Stimulated activated CD4-positive, alpha-beta T cell treated with anti-CD3 and anti-CD28 coated beads, Interleukin-1b, Interleukin-23, amount 100 ng/mL, for 48 hours (primary cell): ENCODE measurements at regions not wholly inside any gene's neighbourhood (a gene's known extent, or its start where the extent isn't known, plus 50 kb on each side); places are given as distances from the start of the nearest gene placed in this dataset.
"Not testable (repeated sequence)": the region's sequence is repeated elsewhere in the genome, so short reads cannot be mapped to it uniquely, and the experiment has no call there.

Source experiments
- DNase-seq: peaks from one replicate; pipeline ENCODE4 v3.0.0-alpha.2; 2020

GRCh38 chr1:149635290-149635899 is 51.7 kb downstream of the PPIAL4C start:
- peak; percentile 29 for DNase-seq

GRCh38 chr1:149636286-149637122 is 52.9 kb downstream of the PPIAL4C start:
- peak; percentile 94 for DNase-seq

- DNase-seq: not testable (repeated sequence)
Measured at GRCh38 chr1:149638481-149638880, 54.8 kb downstream of the PPIAL4C start.

GRCh38 chr1:149638901-149639658 is 55.4 kb downstream of the PPIAL4C start:
- DNase-seq: not testable (repeated sequence)

GRCh38 chr1:149641179-149641578 is 57.5 kb downstream of the PPIAL4C start:
- not testable (repeated sequence) for DNase-seq

- DNase-seq: not testable (repeated sequence)
Measured at GRCh38 chr1:149644818-149645217, 61.2 kb downstream of the PPIAL4C start.

GRCh38 chr1:149646360-149647017 is 62.8 kb downstream of the PPIAL4C start:
- not testable (repeated sequence) for DNase-seq

GRCh38 chr1:149647018-149647373 is 63.3 kb downstream of the PPIAL4C start:
- DNase-seq: not testable (repeated sequence)

GRCh38 chr1:149657750-149658149 is 74.1 kb downstream of the PPIAL4C start:
- DNase-seq: not testable (repeated sequence)

- DNase-seq: not testable (repeated sequence)
Measured at GRCh38 chr1:149658175-149658574, 74.5 kb downstream of the PPIAL4C start.

GRCh38 chr1:149664624-149665023 is 81.0 kb downstream of the PPIAL4C start:
- not testable (repeated sequence) for DNase-seq

GRCh38 chr1:149665033-149665432 is 81.4 kb downstream of the PPIAL4C start:
- DNase-seq: not testable (repeated sequence)

GRCh38 chr1:149665528-149665927 is 81.9 kb downstream of the PPIAL4C start:
- DNase-seq: not testable (repeated sequence)

GRCh38 chr1:149673231-149673909 is 89.7 kb downstream of the PPIAL4C start:
- not testable (repeated sequence) for DNase-seq

- not testable (repeated sequence) for DNase-seq
Measured at GRCh38 chr1:149674921-149675320, 91.3 kb downstream of the PPIAL4C start.

GRCh38 chr1:149677359-149677758 is 93.7 kb downstream of the PPIAL4C start:
- DNase-seq: not testable (repeated sequence)

- DNase-seq: not testable (repeated sequence)
Measured at GRCh38 chr1:149686593-149687238, 95.8 kb upstream of the FCGR1A start.

- not testable (repeated sequence) for DNase-seq
Measured at GRCh38 chr1:149691399-149691798, 91.1 kb upstream of the FCGR1A start.

GRCh38 chr1:149692804-149693539 is 89.5 kb upstream of the FCGR1A start:
- DNase-seq: peak; percentile 26

- not testable (repeated sequence) for DNase-seq
Measured at GRCh38 chr1:149695066-149695465, 87.4 kb upstream of the FCGR1A start.

GRCh38 chr1:149700220-149700619 is 82.3 kb upstream of the FCGR1A start:
- not testable (repeated sequence) for DNase-seq
